ENCODE measurements at regions not wholly inside any gene's neighbourhood (a gene's known extent, or its start where the extent isn't known, plus 50 kb on each side); places are given as distances from the start of the nearest gene placed in this dataset.
A peak's percentile ranks its signal among the peaks of the same experiment; 100 is the strongest.

- TF ChIP-seq EP300 (IDR thresholded peaks at IDR 0.05) (no peak), CTCF (IDR thresholded peaks at IDR 0.05) (no peak), POLR2A (IDR thresholded peaks at IDR 0.05) (no peak)
- Histone ChIP-seq H3K4me1 (no peaks in the 10 kb centered on the region), H3K27me3 (no peaks in the 10 kb centered on the region), H3K27ac (no peak overlapping the region), H3K36me3 (no peaks in the 10 kb centered on the region), H3K4me3 (no peak overlapping the region), H3K9me3 (no peaks in the 10 kb centered on the region)
- no peak for DNase-seq (ENCODE audit: low spot score in 2 of 2)
- WGBS, 2 donors = 69 to 72% methylated on average over 3 of the region's 3 CpGs
Measured at GRCh38 chr12:45124485-45125155, 73.7 kb upstream of the DBX2 start.

- TF ChIP-seq EP300 (IDR thresholded peaks at IDR 0.05) (no peak), CTCF (IDR thresholded peaks at IDR 0.05) (no peak), POLR2A (IDR thresholded peaks at IDR 0.05) (no peak)
- Histone ChIP-seq H3K27me3 (no peaks in the 10 kb centered on the region), H3K36me3 (no peaks in the 10 kb centered on the region), H3K27ac (no peak overlapping the region), H3K4me1 (no peaks in the 10 kb centered on the region), H3K4me3 (no peak overlapping the region), H3K9me3 (no peaks in the 10 kb centered on the region)
- WGBS, 2 donors = 86 to 96% methylated on average over 2 of the region's 2 CpGs
- no peak for DNase-seq (ENCODE audit: low spot score in 2 of 2)
Measured at GRCh38 chr12:45125997-45126396, 75.1 kb upstream of the DBX2 start.

- 78 to 85% methylated on average over 1 of the region's 1 CpG for WGBS, 2 donors
- no peaks in the 10 kb centered on the region for H3K9me3 ChIP-seq
- H3K36me3 ChIP-seq = no peaks in the 10 kb centered on the region
- DNase-seq (ENCODE audit: low spot score in 2 of 2) = no peak
- peaks cover 0 to 3% of the 10 kb centered on the region in 2 donors for H3K27me3 ChIP-seq
- H3K4me3 ChIP-seq = no peak overlapping the region
- no peak for TF ChIP-seq CTCF (IDR thresholded peaks at IDR 0.05)
- no peak for TF ChIP-seq EP300 (IDR thresholded peaks at IDR 0.05)
- no peak for TF ChIP-seq POLR2A (IDR thresholded peaks at IDR 0.05)
- H3K4me1 ChIP-seq = no peaks in the 10 kb centered on the region
- H3K27ac ChIP-seq = no peak overlapping the region
Measured at GRCh38 chr12:45128637-45129036, 77.7 kb upstream of the DBX2 start.

- H3K36me3 ChIP-seq = no peaks in the 10 kb centered on the region
- no peak overlapping the region for H3K4me3 ChIP-seq
- WGBS, 2 donors = 1 to 7% methylated on average over 3 of the region's 3 CpGs
- H3K4me1 ChIP-seq = no peaks in the 10 kb centered on the region
- H3K9me3 ChIP-seq = no peaks in the 10 kb centered on the region
- H3K27ac ChIP-seq = no peak overlapping the region
- peak in 1 of 2 donors; percentile 45 for DNase-seq (ENCODE audit: low spot score in 2 of 2)
- peaks cover 0 to 3% of the 10 kb centered on the region in 2 donors for H3K27me3 ChIP-seq
- no peak for TF ChIP-seq EP300 (IDR thresholded peaks at IDR 0.05)
- no peak for TF ChIP-seq POLR2A (IDR thresholded peaks at IDR 0.05)
- peak; percentile 37 to 59 (median 47) for TF ChIP-seq CTCF (IDR thresholded peaks at IDR 0.05)
Measured at GRCh38 chr12:45130881-45131281, 80.0 kb upstream of the DBX2 start.

GRCh38 chr12:45131506-45131905 is 80.6 kb upstream of the DBX2 start:
- Histone ChIP-seq H3K4me1 (no peaks in the 10 kb centered on the region), H3K4me3 (no peak overlapping the region), H3K27me3 (peaks cover 0 to 3% of the 10 kb centered on the region in 2 donors), H3K36me3 (no peaks in the 10 kb centered on the region), H3K27ac (no peak overlapping the region), H3K9me3 (no peaks in the 10 kb centered on the region)
- DNase-seq (ENCODE audit: low spot score in 2 of 2) = no peak
- TF ChIP-seq CTCF (IDR thresholded peaks at IDR 0.05) (no peak), EP300 (IDR thresholded peaks at IDR 0.05) (no peak), POLR2A (IDR thresholded peaks at IDR 0.05) (no peak)
